ENCODE measurements at regions not wholly inside any gene's neighbourhood (a gene's known extent, or its start where the extent isn't known, plus 50 kb on each side); places are given as distances from the start of the nearest gene placed in this dataset.

DNA sequence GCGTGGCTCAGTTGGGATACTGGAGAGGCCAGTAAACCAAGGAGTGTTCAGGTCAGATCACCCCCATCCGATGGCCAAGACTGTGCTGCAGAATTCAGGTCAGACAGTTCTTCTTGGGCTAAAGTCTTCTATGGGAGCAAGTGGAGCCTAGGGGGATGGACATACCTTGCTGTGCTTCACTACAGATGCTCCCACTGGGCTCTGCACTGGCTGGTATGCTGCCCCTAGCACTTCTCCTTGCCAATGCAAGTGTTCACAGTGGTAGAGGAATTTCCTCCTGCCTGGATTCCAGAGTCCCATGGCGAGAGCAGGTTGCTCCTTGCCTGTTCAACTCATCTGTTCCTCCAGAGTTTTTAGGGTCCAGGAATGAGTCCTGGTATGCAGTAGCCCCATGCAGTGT, 134.2 kb upstream of the EDIL3 start:
- ChIA-PET CTCF (no interaction called here), POLR2A (no interaction called here)
- WGBS (ENCODE audit: missing lambda C conversion rate): 0% methylated on average over 2 of the region's 3 CpGs
- ATAC-seq (no peak), DNase-seq (ENCODE audit: low read depth in 1 of 2, low spot score in 1 of 2) (no peak), FAIRE-seq (no peak)
- H3K4me3 ChIP-seq: no peak overlapping the region
- no peak overlapping the region for H3K4me2 ChIP-seq
- no peaks in the 10 kb centered on the region for H3K9me3 ChIP-seq
- no peak overlapping the region for H3K27ac ChIP-seq
- no peaks in the 10 kb centered on the region for H3K4me1 ChIP-seq
- TF ChIP-seq ZSCAN20 (CRISPR knock-in tag; IDR thresholded peaks at IDR 0.05): no peak
- TF ChIP-seq, protein P1, sequence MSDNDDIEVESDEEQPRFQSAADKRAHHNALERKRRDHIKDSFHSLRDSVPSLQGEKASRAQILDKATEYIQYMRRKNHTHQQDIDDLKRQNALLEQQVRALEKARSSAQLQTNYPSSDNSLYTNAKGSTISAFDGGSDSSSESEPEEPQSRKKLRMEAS (IDR thresholded peaks at IDR 0.05): no peak
- TF ChIP-seq, protein P2, sequence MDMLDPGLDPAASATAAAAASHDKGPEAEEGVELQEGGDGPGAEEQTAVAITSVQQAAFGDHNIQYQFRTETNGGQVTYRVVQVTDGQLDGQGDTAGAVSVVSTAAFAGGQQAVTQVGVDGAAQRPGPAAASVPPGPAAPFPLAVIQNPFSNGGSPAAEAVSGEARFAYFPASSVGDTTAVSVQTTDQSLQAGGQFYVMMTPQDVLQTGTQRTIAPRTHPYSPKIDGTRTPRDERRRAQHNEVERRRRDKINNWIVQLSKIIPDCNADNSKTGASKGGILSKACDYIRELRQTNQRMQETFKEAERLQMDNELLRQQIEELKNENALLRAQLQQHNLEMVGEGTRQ (IDR thresholded peaks at IDR 0.05): no peak
- no peak for TF ChIP-seq FOXS1 (CRISPR knock-in tag; IDR thresholded peaks at IDR 0.05)
- no peak for TF ChIP-seq EP300 (IDR thresholded peaks at IDR 0.05)
- no peak for TF ChIP-seq SMC3 (IDR thresholded peaks at IDR 0.05)
- no peak for TF ChIP-seq EHF (CRISPR knock-in tag; IDR thresholded peaks at IDR 0.05)
- TF ChIP-seq CHD4 (IDR thresholded peaks at IDR 0.05; ENCODE audit: borderline replicate concordance): no peak
- no peak for TF ChIP-seq JUN (IDR thresholded peaks at IDR 0.05)
- TF ChIP-seq FOSL2 (IDR thresholded peaks at IDR 0.05): no peak
- TF ChIP-seq FOSL2 (CRISPR knock-in tag; IDR thresholded peaks at IDR 0.05): no peak
- TF ChIP-seq MAZ (IDR thresholded peaks at IDR 0.05; ENCODE audit: borderline replicate concordance, low read depth, low read length): no peak
- TF ChIP-seq, protein P3, sequence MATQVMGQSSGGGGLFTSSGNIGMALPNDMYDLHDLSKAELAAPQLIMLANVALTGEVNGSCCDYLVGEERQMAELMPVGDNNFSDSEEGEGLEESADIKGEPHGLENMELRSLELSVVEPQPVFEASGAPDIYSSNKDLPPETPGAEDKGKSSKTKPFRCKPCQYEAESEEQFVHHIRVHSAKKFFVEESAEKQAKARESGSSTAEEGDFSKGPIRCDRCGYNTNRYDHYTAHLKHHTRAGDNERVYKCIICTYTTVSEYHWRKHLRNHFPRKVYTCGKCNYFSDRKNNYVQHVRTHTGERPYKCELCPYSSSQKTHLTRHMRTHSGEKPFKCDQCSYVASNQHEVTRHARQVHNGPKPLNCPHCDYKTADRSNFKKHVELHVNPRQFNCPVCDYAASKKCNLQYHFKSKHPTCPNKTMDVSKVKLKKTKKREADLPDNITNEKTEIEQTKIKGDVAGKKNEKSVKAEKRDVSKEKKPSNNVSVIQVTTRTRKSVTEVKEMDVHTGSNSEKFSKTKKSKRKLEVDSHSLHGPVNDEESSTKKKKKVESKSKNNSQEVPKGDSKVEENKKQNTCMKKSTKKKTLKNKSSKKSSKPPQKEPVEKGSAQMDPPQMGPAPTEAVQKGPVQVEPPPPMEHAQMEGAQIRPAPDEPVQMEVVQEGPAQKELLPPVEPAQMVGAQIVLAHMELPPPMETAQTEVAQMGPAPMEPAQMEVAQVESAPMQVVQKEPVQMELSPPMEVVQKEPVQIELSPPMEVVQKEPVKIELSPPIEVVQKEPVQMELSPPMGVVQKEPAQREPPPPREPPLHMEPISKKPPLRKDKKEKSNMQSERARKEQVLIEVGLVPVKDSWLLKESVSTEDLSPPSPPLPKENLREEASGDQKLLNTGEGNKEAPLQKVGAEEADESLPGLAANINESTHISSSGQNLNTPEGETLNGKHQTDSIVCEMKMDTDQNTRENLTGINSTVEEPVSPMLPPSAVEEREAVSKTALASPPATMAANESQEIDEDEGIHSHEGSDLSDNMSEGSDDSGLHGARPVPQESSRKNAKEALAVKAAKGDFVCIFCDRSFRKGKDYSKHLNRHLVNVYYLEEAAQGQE (IDR thresholded peaks at IDR 0.05): no peak

DNA sequence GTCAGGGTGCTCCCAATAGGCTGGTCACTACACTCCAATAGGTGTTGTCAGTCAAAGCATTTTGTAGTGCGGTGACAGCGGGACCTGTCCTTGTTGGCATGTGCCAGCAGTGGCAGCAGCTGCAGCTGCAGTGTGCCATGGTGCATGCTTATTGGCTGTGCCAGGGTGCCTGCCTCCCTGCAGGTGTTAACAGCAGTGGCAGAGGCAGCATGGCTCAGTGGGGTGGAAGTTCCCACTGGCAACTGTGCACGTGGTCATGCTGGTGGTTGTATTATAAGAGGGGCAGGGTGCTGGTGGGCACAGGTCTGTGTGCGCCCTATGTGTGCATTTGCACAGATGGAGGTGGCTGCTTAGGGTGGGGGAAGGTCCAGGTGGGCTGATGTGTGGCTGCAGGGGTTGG, 133.7 kb upstream of the EDIL3 start:
- TF ChIP-seq, protein P4, sequence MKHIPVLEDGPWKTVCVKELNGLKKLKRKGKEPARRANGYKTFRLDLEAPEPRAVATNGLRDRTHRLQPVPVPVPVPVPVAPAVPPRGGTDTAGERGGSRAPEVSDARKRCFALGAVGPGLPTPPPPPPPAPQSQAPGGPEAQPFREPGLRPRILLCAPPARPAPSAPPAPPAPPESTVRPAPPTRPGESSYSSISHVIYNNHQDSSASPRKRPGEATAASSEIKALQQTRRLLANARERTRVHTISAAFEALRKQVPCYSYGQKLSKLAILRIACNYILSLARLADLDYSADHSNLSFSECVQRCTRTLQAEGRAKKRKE (CRISPR knock-in tag; IDR thresholded peaks at IDR 0.05; ENCODE audit: low read depth): no peak
- no peak for TF ChIP-seq NPAS2 (CRISPR knock-in tag; IDR thresholded peaks at IDR 0.05; ENCODE audit: borderline replicate concordance)
- no peak for TF ChIP-seq MAZ (IDR thresholded peaks at IDR 0.05; ENCODE audit: borderline replicate concordance, low read depth, low read length)
- no peak for TF ChIP-seq RARB (CRISPR knock-in tag; IDR thresholded peaks at IDR 0.05)
- TF ChIP-seq HOXA7 (CRISPR knock-in tag; IDR thresholded peaks at IDR 0.05): no peak
- 0% methylated on average over 1 of the region's 4 CpGs for WGBS (ENCODE audit: missing lambda C conversion rate)
- ATAC-seq (no peak), FAIRE-seq (no peak), DNase-seq (ENCODE audit: low read depth in 1 of 2, low spot score in 1 of 2) (no peak)
- Histone ChIP-seq H3K4me2 (no peak overlapping the region), H3K4me1 (no peaks in the 10 kb centered on the region), H3K27ac (no peak overlapping the region), H3K9me3 (no peaks in the 10 kb centered on the region), H3K4me3 (no peak overlapping the region)
- ChIA-PET POLR2A (no interaction called here), CTCF (no interaction called here)

DNA sequence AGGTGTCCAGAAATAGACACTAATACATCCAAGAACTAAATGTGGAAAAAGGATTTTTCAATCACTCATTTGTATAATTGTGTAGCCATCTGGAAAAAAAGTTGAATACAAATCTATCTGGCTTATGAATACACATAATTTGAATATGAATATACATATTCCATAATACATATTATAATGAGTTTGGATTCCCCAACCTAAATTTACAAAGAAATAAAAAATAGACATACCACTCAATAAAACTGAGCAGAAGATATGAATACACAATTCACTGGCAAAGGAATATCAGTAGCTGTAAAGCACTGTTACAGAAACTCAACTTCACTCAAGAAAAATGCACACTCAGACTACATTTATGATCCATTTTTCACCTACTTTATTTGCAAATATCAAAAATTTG, 121.9 kb upstream of the EDIL3 start:
- no peak for DNase-seq (ENCODE audit: low read depth in 1 of 2, low spot score in 1 of 2)
- no peak for TF ChIP-seq MAFK (IDR thresholded peaks at IDR 0.05; ENCODE audit: partially characterized antibody)
- no peak for TF ChIP-seq POLR2AphosphoS2 (conservative IDR thresholded peaks at IDR 0.05; ENCODE audit: low read length)
- TF ChIP-seq FOSL2 (IDR thresholded peaks at IDR 0.05): no peak
- no peak for TF ChIP-seq FOSL2 (CRISPR knock-in tag; IDR thresholded peaks at IDR 0.05)
- POLR2A ChIA-PET: no interaction called here
- no peak overlapping the region for H3K4me2 ChIP-seq
- no peak for FAIRE-seq
- CTCF ChIA-PET: no interaction called here
- H3K9me3 ChIP-seq: no peaks in the 10 kb centered on the region
- no peak for ATAC-seq
- no peaks in the 10 kb centered on the region for H3K4me1 ChIP-seq
- no peak overlapping the region for H3K27ac ChIP-seq
- H3K4me3 ChIP-seq: no peak overlapping the region
